ENCODE measurements at regions not wholly inside any gene's neighbourhood (a gene's known extent, or its start where the extent isn't known, plus 50 kb on each side); places are given as distances from the start of the nearest gene placed in this dataset.

DNA sequence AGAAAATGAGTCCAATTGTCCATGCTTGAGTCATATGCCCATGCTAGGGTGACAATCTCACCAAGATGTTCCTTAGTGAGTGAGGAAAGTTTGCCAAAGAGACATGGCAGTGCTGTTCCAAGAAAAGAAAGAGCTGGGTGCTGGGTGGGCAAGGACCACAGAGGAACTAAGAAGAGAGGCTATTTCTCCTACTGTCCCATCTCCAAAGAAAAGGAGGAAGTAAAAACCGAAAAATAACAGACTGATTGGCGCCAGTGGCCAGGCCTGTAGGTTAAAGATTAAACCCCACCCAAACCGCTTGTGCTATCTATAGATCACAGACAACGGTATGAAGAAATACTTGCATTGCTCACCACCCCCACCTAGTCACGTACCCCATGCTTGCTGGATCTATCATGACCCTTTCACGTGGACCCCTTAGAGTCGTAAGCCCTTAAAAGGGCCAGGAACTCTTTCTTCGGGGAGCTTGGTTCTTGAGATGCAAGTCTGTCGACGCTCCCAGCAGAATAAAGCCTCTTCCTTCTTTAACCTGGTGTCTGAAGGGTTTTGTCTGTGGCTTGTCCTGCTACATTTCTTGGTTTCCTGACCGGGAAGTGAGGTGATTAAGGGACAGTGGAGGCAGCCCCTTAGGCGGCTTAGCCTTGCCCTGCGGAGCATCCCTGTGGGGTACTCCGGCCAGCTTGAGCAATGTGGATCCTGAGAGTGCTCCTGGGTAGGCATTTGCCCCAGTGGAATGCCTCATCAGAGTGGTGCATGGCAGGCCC lies 606.5 kb downstream of the UQCRFS1 start:
- TF ChIP-seq, protein P1, sequence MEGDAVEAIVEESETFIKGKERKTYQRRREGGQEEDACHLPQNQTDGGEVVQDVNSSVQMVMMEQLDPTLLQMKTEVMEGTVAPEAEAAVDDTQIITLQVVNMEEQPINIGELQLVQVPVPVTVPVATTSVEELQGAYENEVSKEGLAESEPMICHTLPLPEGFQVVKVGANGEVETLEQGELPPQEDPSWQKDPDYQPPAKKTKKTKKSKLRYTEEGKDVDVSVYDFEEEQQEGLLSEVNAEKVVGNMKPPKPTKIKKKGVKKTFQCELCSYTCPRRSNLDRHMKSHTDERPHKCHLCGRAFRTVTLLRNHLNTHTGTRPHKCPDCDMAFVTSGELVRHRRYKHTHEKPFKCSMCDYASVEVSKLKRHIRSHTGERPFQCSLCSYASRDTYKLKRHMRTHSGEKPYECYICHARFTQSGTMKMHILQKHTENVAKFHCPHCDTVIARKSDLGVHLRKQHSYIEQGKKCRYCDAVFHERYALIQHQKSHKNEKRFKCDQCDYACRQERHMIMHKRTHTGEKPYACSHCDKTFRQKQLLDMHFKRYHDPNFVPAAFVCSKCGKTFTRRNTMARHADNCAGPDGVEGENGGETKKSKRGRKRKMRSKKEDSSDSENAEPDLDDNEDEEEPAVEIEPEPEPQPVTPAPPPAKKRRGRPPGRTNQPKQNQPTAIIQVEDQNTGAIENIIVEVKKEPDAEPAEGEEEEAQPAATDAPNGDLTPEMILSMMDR (IDR thresholded peaks at IDR 0.05 in 4 of 5, conservative IDR thresholded peaks at IDR 0.05 in 1 of 5) = no peak
- no peak for TF ChIP-seq POLR2A (IDR thresholded peaks at IDR 0.05)

Measured in gastrocnemius medialis (tissue), 4 donors.